ENCODE measurements at regions not wholly inside any gene's neighbourhood (a gene's known extent, or its start where the extent isn't known, plus 50 kb on each side); places are given as distances from the start of the nearest gene placed in this dataset.

GRCh38 chr10:33009244-33010131 is 51.5 kb upstream of the ITGB1 start:
- no peak for TF ChIP-seq CTCF (conservative IDR thresholded peaks at IDR 0.05; ENCODE audit: low read depth, low read length)
- no peak for TF ChIP-seq EZH2 (IDR thresholded peaks at IDR 0.05; ENCODE audit: borderline replicate concordance, low read depth, low read length, poor library complexity, severe bottlenecking)
